GM19463 (cell line): ENCODE measurements at regions not wholly inside any gene's neighbourhood (a gene's known extent, or its start where the extent isn't known, plus 50 kb on each side); places are given as distances from the start of the nearest gene placed in this dataset.

Experiments
- ATAC-seq: cut with Tn5 transposase; IDR thresholded peaks from one replicate; pipeline ENCODE4 v1.9.1; 2021; ENCODE audit warnings: mild to moderate bottlenecking, moderate library complexity; ENCODE audit not compliant: unreplicated experiment

DNA sequence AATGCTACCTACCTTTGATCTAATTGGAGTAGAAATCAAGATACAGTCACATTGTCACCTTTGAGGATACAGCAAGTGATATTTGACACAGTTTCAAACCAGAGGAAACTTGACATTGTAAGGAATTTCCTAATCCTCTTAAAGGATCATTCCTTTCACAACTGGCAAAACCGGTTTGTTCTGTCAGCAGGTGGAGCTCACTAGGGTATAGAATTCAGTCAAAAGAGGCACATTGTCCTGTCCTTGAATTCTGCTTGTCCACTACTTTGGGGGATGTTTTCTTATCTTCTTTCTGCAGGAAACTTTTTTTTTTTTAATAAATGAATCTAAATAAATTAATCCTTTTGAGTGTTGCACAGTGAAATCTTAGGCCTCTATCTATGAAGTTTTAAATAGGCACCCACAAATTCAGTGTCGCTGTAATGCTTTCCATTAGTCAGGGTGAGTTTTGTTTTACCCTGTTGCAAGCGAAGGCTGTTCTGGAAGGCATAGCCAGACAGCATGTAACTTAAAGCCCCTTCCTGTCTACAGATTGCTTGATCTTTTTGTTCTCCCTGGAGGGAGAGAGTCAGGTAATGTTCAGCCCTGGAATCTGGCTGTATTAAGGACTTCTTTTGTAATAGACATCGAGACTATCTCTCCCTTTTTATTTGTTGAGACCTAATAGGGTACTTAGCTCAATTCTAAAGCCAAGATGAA lies 285.0 kb upstream of the RGS6 start:
- ATAC-seq: no peak

DNA sequence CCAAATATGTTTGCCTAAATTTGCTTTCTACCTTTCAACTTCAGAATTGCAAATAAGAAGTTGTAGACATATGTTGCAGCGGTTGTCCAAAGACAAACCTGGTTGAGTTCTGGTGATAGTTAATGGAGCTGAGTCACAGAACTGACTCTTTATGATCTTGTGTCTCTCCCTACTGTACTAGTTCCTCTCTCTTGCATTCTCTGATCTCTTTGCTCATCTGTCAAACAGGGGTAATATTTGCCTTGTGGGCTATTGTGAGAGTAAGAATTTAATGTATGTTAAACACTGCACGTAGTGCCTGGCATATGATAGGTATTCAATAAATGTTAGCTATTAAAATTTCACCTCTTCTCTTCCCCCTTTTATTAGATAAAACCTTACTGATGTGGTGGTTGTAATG lies 283.5 kb upstream of the RGS6 start:
- ATAC-seq: no peak

DNA sequence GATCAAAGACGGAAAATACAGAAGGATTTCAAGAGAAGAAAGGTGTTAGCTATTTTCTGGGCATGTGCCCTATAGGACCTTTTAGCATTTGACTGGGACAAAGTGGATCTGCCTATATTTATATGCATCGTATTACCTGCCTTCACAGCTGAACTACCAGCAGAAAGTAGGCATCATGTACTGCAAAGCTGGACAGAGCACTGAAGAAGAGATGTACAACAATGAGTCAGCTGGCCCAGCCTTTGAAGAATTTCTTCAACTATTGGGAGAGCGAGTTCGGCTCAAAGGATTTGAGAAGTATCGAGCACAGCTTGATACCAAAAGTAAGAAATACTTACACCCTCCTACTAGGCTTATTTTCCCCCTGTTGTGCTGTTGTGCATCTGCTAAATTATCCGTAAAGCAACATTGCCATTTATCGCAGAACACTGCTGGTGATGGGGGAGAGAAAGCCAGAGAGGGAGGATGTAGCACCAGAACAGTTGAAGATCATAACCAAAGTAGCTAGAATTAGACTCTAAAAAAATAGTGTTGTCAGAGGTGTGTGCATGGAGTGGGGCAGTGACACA lies 282.0 kb upstream of the RGS6 start:
- no peak for ATAC-seq

DNA sequence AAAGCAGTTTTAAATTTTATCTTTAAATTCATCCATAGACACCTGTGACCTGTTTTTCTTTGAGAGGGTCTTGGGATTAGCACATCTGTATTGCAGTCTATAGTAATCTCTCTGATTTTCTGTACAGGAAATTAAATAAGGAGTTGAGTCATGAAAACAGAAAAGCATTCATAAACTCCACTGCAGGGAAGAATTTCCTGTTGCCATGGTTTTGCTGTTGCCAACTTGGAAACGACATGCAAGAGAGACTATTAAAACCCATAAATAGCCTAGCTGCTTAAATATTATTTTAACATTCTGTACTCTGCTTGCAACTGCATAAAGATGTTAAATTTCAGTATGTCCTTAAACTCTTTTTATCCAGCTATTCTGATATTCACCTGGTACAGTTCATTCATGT lies 281.0 kb upstream of the RGS6 start:
- no peak for ATAC-seq

DNA sequence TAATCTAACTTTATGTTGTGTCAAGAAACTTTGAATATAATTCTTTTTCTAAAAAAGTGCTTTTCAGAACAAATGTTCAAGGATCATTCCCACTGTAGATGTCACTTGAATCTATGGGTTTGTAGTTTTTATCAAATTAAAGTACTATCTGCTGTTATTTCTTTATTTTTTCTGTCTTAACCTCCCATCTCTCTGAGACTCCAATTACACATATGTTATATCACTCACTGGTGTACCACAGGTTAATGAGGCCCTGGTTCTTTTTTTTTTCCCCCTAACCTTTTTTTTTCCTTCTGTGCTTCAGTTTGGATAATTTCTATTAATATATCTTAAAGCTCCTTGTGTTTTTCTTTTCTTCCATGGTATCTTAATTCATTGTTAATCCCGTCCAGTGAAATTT lies 279.9 kb upstream of the RGS6 start:
- ATAC-seq: no peak

DNA sequence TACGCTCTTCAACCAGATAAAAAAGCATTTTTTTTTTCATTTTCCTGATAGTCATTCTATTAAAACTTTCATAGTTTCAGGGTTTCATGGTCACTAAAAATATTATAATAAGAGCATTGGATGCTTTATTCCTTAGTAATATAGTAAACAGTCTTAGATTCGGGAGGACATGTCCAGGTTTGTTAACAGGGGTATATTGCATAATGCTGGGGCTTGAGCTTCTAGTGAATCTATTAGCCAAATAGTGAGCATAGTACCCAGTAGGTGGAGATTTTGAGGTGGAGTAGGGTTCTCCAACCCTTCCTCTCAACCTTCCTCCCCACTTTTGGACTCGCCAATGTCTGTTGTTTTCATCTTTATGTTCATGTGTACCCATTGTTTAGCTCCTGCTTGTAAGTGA lies 277.4 kb upstream of the RGS6 start:
- ATAC-seq: no peak

DNA sequence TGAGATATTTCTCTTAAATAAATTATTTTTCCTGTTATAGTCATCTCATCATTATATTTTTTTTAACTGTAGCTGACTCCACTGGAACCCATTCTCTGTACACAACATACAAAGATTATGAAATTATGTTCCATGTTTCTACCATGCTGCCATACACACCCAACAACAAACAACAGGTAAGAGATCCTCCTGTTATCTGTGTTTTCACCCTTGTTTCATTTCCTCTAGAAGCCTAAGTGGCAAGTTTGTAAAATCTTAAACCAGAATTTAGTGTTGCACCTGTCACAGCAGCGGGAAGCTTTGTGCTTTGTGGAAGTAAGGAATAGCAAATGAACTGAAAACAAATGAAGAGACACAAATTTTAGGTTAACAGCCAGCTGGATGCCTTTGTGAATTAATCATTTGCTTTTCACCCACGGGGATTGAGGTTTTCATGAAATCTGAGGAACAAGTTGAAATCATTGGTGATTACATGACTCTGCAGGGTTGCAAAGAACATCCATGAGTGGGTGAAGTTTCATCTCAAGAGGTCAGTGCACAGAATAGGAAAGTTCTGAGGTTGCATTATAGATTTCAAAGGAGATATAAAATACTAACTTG lies 273.9 kb upstream of the RGS6 start:
- peak; percentile 47 for ATAC-seq

GRCh38 chr14:71659159-71659558 lies 273.1 kb upstream of the RGS6 start:
- ATAC-seq: no peak

- ATAC-seq: no peak
Measured at GRCh38 chr14:71661441-71661840, 270.8 kb upstream of the RGS6 start.

DNA sequence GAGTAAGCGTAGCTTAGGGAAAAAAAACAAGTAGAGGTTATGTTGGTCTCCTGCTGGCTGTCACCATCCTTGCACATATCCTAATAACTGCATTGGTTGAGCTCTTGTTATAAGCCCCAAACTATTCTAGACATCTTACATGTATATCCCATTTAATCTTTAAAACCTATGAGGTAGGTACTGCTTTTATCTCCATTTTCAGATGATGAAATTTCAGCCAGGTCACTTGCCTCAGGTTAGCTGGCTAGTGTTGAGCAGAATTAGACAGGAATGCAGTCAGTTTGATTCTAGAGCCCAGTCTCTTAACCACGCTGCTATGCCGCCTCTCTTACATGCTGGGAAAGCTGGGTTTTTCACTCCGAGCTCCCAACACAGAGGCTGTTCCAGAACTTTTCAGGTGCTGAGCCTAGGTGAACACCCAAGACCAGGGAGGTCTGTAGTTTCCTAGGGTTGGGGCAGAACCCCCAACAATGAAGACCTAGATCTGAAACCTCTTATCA lies 269.9 kb upstream of the RGS6 start:
- ATAC-seq: no peak

GRCh38 chr14:71665157-71665556 lies 267.1 kb upstream of the RGS6 start:
- ATAC-seq: no peak

GRCh38 chr14:71665781-71666180 lies 266.4 kb upstream of the RGS6 start:
- ATAC-seq: no peak

DNA sequence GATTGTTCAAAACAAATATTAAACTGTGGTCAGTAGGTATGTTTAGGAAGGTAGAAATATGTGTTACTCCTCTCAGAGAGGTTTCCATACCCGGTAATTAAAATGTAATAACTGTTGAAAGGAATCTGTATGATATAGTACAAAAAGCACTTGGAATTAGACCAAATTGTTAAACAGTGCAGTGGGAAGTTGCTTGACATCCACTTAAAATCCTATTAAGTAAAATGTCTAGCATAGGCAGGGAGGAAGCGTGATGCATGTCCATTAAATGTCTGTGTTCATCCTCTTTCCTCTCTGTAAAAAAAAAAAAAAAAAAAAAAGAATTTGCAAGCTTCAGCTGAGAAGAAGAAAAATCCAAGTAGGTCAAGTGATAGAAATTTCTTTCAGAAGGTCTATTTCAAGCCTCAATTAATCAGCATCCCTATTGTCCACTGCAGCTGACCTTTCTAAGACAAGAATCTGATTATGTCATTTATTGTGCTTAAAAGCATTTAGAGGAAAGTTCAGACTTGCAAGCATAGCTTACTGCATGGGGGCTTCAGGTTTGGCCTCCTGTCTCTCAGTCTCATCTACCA lies 265.6 kb upstream of the RGS6 start:
- ATAC-seq: no peak

- ATAC-seq: no peak
Measured at GRCh38 chr14:71668186-71668912, 263.9 kb upstream of the RGS6 start.

DNA sequence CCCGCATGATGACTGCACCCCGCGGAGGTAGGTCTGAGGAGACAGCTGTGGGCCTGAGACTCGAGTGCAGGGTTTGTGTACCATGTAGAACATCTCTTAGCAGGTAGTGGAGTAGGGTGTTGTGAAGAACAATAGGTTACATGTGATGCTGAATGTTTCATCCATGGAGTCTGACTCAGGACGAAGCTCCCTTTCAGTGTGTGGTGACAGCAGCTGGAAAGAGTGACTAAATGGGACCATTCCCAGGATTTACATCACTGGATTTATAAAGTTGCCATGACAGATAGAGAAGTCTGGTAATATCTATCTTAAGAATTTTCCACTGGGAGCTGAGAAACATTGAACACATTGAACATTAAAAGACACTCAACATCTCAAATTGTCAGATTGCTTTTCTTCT lies 259.6 kb upstream of the RGS6 start:
- ATAC-seq: no peak

DNA sequence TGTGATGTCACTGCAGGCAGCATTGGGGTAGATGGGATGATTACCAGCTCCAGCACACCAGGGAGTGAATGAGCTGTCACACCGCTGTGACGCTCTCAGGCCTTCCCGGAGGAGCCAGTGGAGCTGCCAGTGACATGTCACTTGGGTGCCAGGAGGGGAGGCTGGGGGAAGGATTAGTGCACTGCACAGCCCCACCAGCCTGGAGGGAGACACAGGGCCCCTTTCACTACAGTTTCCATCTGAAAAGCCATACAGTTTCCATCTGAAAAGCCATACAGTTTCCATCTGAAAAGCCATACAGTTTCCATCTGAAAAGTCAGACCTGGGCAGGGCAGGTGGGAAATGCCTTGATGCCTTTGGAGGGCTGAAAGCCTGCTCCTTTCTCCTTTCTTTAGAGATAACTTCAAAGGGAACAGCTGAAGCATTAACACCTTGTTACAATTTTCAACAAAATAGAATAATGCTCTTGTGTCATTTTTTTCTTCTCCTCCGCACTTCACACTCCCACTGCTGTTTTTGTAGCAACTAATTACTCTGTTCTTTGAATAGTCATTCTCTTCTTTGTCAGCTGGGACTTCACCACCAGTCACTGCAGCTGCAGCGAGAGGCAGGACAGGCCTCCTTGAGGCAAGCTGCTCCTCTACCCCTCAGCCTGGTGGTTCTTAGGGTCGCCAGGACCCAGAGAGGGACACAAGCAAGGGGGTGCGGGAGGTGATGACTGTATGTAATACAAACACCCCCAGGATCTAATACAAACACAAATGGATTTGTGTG lies 256.9 kb upstream of the RGS6 start:
- ATAC-seq: no peak

GRCh38 chr14:71675900-71676287 lies 256.3 kb upstream of the RGS6 start:
- ATAC-seq: no peak

DNA sequence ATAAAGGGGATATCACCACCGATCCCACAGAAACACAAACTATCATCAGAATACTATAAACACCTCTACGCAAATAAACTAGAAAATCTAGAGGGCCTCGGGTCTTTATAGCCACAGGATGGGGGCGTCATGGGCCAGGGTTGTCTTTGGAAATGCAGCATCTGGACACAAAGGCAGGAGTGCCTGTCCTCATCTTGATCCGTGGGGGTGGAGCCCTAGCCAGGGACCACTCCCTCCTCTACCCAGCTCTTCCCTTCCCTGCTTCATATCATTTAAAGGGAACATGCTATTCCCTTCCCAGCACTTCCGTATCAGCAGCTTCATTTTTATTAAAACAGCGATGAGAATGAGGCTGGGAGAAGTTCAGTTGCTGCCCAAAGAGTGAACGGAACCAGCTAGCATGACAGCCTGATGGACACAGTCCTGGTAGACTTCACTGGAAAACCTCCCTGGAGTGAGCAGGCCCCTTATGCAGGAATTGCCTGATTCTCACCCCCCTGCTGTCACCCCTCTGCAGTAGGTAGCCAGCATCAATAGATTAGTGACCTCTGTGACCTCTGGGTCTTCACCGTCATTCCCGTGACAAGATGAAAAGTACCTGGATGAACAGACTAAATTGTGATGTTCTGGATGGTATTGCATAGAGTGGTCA lies 251.4 kb upstream of the RGS6 start:
- no peak for ATAC-seq

DNA sequence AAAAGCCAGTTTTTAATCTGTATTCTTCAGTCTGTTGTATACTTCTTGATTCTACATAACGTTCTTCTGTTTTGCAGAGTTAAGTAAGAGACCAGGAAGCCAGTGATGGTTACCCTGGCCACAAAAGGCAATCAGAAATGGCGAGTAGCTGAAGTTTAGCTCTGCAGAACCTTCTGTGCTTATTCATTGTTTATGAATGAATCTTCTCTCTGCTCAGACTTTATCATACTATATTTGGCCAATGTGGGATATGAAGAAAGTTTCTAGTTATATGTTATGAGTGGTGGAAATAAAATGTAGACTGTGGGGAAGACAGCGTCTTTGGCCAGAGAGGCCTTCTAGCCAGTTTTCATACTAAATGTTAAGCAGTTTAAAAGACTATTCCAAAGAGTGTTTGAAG lies 249.9 kb upstream of the RGS6 start:
- no peak for ATAC-seq

DNA sequence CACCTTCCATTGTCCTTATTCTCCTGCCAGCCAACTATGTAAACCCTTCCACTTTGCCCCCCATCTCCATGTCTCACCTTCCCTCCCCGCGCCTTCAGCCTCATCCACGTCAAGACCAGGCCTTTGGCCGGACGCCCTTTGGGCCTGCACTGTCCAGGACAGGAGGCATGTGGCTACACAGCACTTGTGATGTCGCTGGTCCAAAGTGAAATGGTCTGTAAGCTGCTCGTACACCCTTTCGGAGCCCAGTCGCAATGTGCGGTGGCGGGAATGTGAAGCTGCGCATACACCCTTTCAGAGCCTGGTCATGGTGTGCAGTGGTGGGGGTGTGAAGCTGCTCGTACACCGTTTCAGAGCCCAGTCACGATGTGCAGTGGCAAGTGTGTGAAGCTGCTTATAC lies 247.9 kb upstream of the RGS6 start:
- ATAC-seq: no peak
